HS-5 (cell line): ENCODE measurements at regions not wholly inside any gene's neighbourhood (a gene's known extent, or its start where the extent isn't known, plus 50 kb on each side); places are given as distances from the start of the nearest gene placed in this dataset.
A peak's percentile ranks its signal among the peaks of the same experiment; 100 is the strongest.

Source experiments
- DNase-seq: peaks from one replicate; pipeline ENCODE4 v3.0.0-alpha.2; 2012; ENCODE audit warnings: low read depth

GRCh38 chr4:171636606-171637005 is 176.6 kb upstream of the GALNTL6 start:
- peak; percentile 15 for DNase-seq

- DNase-seq: no peak
These were observed 183.5 kb upstream of the GALNTL6 start for GRCh38 chr4:171629737-171630136.

- DNase-seq: no peak
These were observed 184.0 kb upstream of the GALNTL6 start for GRCh38 chr4:171629182-171629581.

- DNase-seq: no peak
These were observed 186.7 kb upstream of the GALNTL6 start for GRCh38 chr4:171626554-171626953.

GRCh38 chr4:171622729-171623128 is 190.5 kb upstream of the GALNTL6 start:
- no peak for DNase-seq

- DNase-seq: no peak
These were observed 191.6 kb upstream of the GALNTL6 start for GRCh38 chr4:171621646-171622045.

- no peak for DNase-seq
These were observed 200.3 kb upstream of the GALNTL6 start for GRCh38 chr4:171612907-171613306.

GRCh38 chr4:171602638-171603355 is 210.4 kb upstream of the GALNTL6 start:
- no peak for DNase-seq

- DNase-seq: no peak
These were observed 212.1 kb upstream of the GALNTL6 start for GRCh38 chr4:171601091-171601490.

- DNase-seq: no peak
These were observed 213.6 kb upstream of the GALNTL6 start for GRCh38 chr4:171599628-171600027.

GRCh38 chr4:171594293-171594692 is 218.9 kb upstream of the GALNTL6 start:
- DNase-seq: no peak

GRCh38 chr4:171590716-171591115 is 222.5 kb upstream of the GALNTL6 start:
- no peak for DNase-seq

GRCh38 chr4:171588764-171589163 is 224.4 kb upstream of the GALNTL6 start:
- DNase-seq: no peak

- DNase-seq: no peak
These were observed 225.1 kb upstream of the GALNTL6 start for GRCh38 chr4:171588051-171588545.

- DNase-seq: no peak
These were observed 229.4 kb upstream of the GALNTL6 start for GRCh38 chr4:171583790-171584189.

GRCh38 chr4:171582961-171583581 is 230.1 kb upstream of the GALNTL6 start:
- DNase-seq: no peak

- no peak for DNase-seq
These were observed 240.0 kb upstream of the GALNTL6 start for GRCh38 chr4:171573181-171573580.

GRCh38 chr4:171565130-171565788 is 247.9 kb upstream of the GALNTL6 start:
- DNase-seq: no peak

- DNase-seq: no peak
These were observed 251.8 kb upstream of the GALNTL6 start for GRCh38 chr4:171561419-171561818.

- no peak for DNase-seq
These were observed 259.2 kb upstream of the GALNTL6 start for GRCh38 chr4:171553961-171554360.

GRCh38 chr4:171542640-171543039 is 270.6 kb upstream of the GALNTL6 start:
- DNase-seq: no peak

GRCh38 chr4:171538601-171539100 is 274.6 kb upstream of the GALNTL6 start:
- no peak for DNase-seq

GRCh38 chr4:171534391-171534790 is 278.8 kb upstream of the GALNTL6 start:
- DNase-seq: no peak
